NCI-H1417 (cell line): ENCODE measurements at regions not wholly inside any gene's neighbourhood (a gene's known extent, or its start where the extent isn't known, plus 50 kb on each side); places are given as distances from the start of the nearest gene placed in this dataset.
A peak's percentile ranks its signal among the peaks of the same experiment; 100 is the strongest.

Experiments
- DNase-seq, 3 experiments: peaks; one replicate each; lab custom pipeline; 2025; lab: John Stamatoyannopoulos, UW

DNA sequence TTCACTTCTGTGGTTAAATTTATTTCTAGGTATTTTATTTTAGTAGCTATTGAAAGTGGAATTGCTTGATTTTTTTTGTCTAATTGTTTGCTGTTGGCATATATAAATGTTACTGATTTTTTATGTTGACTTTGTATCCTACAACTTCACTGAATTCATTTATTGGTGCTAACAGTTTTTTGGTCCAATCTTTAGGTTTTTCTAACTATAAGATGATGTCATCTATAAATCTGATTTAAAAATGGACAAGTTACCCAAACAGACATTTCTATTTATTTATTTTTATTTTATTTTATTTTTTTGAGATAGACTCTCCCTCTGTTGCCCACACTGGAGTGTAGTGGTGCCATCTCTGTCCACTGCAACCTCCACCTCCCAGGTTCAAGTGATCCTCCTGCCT is 162.3 kb downstream of the COX7C start:
- no peak for DNase-seq

DNA sequence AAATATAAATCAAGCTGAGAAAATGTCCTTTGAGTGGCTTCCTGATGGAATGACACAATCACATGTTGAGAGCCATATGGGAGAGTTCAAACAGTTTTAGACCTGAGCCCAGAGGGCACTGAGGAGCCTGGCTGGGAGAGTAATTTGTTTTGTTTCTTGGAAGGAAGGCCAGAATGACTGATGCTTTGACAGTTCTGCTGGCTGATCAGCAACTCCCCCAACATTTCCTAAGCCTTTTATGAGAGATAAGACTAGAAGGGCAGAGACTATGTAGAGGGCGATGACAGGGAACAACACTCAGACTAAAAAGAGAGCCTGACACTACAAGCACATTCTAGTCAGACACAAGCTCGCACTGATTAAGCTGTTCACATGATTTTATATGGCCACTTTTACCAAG is 169.2 kb downstream of the COX7C start:
- peak in 1 of 3 experiments; percentile 17 for DNase-seq

DNA sequence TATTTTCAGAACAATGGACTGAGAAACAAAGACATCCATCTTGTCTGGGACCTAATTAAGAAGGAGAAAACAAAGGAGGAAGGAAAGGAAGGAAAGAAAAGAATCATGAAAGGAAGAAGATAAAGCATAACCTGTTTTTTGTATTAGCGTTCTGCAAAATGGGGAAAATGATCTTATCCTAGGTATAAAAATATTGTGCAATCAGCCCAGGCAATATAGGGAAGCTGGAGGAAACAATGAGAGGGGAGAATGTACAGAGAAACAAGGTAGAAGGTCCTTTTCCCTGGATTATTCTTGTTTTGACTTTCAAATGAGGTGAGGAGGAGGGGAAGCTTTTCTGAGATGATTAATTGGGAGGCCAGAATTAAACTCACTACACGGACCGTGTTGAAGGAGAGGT is 177.9 kb downstream of the COX7C start:
- DNase-seq: no peak

DNA sequence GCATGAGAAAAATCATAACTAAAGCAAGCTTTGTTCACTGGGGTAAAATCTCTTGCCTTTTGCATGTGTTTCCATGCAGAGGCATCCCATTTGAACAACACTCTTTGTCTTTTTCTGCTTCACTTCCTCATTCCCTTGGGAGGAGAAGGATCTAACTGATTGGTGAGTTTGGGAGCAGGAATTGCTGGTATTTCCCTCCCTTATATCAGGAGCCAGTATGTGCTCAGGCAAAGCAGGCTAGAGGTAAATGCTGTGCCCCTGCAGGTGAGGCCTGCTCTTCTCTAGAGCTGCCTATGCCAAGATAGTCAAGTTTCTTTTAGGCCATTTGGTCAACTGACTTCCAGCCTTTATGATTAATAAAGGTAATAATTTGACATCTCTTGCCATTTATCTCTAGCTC is 179.9 kb downstream of the COX7C start:
- no peak for DNase-seq

DNA sequence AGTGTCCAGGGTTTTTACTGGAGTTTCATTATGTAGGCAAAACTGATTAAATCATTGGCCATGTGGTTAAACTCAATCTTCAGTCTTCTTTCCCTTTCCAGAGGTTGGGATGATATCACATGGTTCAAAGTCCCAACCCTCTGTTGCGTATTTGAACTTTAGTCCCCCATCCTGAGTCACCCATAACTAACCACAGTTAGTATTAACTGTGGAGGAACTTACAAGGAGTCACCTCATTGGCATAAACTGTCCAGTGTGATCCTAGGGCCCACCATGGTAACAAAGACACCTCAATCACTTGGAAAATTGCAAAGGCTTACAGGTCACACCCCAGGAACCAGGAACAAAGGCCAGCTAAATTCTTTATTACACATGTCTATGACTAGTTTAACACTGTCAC is 188.5 kb downstream of the COX7C start:
- DNase-seq: no peak

DNA sequence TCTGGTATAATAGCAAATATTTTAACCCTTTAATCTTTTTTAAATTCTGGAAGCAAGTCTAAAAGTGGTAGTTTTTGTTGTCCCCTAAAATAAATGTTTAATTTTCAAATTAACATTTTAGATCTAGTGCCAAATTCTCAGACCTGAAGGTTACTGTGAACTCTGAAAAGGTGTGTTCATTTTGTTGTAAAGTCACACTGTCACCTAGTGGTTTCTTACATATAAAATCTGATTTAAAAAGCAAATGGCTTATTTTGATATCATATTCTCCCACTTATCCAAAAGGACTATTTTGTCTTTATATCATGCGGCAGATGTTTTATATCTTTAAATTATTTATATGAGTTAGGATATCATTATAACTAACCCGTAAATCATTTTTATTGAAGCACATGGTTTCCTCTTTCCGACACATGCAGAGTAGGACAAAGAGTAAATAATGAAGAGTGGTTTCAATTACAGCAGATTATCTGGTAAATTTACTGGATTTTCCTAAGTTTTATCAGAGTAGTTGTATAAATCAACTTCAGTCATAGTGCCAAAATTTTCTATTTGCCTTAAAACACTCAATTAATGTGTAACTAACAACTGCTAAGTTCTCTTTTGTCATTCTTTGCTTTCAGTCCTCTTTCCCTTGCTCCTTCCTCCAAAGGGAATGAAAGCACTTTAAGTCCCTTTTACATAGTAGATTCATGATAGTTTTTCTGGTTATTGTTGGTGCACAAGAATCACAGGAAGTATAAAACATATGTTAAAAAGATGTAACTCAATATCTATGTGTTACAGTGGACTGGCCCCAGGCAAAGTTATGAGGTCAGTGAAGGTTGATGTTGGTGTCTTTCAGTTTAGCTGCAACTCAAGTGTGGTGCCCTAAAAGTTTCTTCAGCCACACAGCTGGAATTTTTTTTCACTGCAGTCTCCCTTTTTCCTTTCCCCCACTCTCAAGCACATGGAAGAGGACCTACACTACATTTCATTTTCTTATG is 189.6 kb downstream of the COX7C start:
- peak in 1 of 3 experiments; percentile 27 for DNase-seq

DNA sequence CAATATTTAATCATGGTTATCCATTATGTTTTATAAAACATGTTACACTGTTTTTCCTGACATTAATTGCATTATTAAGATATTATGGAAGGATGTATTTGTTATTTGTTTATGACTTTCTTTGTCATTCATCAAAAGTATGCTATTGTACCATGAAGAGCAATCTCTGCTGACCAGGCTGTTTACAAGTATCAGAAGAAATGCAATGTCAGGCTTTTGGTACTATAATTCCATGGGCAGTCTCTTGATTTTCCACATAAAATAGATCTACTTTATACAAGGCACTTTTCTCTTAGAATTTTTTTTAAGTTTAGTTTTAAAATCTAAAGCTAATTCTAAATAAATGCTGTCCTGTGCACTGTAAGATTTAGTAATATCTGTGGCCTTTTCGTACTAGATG is 196.6 kb downstream of the COX7C start:
- no peak for DNase-seq

DNA sequence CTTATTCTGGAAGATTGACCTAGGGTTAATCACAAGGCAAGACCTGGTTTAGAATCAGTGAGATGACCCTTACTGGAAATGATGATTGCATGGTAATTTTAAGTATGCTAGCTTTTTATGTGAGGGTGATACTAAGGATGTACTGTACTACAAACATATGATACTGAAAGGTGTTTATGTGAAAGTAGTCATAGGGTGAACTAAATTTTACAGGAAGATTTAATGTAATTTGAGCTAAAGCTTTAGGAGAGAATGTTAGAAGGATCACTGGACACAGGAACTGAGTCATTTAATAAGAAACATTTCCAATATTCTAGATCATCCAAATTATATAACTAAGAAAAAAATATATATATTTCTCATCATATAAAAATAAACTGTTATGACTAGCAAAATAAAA is 197.2 kb downstream of the COX7C start:
- DNase-seq: no peak

DNA sequence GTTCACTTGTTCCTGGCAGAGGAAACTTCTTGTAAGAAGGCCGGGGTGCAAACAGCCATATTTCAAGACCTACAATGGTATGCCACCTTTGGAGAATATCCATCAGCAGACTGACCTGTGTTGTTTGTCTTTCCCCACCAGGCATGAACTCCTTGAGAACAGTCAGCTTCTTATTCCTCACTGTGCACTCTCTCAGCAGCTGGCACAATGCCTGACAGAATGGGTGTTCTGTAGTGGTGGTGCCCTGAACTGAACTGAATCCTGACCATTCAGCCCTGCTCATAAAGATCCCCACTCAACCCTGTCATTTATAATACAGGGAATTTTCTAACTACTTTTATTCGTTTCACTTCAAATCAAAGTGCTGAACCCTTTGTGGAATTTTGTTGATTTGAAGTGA is 206.9 kb downstream of the COX7C start:
- DNase-seq: no peak

DNA sequence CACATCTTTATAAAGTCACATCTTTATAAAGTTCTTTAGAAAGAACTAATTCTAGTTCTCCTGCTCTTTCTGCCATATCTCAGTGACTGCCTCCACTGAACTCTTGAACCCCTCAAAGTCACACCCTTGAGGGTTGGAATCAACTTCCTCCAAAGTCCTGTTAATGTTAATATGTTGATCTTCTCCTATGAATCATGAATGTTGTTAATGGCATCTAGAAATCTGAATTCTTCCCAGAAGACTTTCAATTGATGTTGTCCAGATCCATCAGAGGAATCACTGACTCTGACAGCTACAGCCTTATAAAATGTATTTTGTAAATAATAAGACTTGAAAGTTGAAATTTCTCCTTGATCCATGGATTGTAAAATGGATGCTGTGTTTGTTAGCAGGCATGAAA is 213.4 kb downstream of the COX7C start:
- DNase-seq: no peak

DNA sequence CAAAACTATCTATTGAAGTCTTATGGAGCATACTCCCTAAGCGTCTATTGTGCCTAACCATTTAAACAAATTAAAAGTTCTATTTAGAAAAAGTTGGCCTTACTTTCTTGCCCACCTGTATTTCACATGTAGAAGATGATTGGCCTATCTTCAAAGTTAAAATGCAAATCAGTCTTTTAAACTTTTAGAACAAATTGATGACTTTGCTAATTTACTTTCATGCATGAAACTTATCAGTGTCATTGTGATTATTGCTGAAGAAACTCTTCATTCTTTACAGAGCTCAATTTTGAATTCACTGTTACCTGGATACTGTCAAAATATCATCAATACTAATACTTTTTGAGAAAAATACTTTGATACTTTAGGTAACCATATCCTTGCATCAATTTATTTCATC is 216.1 kb downstream of the COX7C start:
- DNase-seq: no peak

DNA sequence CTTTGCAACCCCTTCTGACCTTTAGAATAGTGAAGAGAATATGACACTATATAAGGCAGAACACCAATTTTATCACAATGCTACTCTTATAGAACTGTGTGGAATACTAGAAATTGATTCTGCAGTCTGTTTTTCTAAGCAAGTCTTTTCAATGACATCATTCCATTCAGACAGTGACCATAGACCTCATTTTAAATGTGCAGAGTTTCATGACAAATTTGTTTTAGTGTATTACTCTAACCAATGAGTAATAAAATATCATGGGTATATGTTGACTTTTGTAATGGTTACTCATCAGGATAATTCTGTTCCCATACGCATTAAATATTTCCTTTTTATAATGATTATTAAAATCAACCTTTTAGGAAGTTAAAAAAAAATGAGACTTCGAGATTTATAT is 219.9 kb downstream of the COX7C start:
- DNase-seq: no peak

DNA sequence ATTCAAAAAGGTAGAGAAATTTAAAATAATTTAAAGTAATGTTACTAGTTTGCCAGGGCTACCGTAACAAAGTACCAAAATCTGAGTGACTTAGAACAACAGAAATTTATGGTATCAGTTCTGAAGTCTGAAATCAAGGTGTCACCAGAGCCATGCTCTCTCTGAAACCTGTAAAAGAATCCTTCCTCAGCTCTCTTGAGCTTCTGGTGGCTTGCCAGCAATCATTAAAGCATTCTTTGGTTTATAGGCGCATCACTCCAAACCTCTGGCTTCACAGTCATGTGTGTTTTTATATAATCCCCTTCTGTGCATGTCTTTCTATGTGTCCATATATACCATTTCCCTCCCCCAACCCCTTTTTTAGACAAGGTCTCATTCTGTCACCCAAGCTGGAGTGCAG is 220.3 kb downstream of the COX7C start:
- DNase-seq: no peak

DNA sequence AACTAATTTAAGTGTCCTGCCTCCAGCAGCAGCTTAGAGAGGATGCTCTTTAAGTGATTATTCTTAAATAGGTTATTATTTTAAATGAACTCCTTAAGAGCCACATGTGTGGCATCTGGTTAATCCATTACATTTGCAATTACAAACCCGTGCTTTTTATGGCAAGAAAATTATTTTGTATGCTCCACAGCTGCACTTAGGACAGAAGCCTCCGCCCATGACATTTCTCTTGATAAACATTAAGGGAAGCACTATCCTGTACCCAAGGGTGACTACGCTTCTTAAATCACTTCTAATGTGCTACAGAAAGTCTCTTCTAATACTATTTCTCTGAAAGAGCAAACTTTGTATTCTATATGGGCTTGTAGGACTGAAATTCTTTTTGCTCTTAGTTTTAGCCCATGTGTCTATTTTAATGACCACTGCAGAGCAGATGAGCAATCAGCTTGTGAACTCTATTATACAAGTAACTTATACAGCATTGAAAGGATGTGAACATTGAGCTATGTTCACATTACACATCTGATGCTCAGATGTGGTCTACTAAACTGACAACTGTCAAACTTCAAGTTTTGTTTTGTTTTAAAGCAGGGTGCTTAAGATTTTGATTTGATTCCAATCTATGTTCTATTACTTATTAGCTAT is 223.4 kb downstream of the COX7C start:
- DNase-seq: no peak

DNA sequence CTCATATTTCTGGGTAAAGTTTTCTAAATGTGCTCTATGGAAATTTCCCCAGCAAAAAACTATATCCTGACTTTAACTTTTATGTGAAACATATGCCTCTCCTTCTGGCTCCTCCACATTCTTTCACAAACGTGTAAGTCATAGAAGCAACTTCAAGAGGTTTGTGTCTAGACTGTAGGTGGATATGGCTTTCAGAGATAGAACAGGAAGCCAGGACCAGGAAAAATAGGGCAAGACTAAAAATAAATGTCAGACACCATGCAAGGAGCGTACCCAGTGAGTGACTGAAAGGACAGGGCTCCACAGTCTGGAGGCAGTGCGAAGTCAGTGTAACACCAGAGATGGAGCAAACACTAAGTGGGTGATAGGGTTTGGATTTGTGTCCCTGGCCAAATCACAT is 240.7 kb downstream of the COX7C start:
- no peak for DNase-seq

DNA sequence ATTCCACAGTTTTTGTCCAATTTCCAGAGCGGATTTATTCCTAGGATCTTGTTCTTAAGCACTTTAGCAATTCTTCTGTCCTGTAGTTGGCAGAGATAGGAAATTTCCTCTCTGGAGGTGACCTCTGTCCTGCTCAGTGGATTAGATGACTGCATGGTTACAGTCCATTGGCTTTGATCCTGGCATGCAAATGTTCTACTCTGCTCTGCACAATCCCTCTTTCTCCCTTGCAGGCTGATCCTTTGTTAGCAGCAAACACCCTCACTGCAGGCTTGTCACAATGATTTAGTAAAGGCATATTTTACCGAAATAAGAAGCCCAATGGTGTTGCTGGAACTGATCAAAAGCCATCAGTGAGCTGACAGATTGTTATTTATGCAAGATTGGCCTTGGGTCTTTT is 243.8 kb downstream of the COX7C start:
- no peak for DNase-seq

DNA sequence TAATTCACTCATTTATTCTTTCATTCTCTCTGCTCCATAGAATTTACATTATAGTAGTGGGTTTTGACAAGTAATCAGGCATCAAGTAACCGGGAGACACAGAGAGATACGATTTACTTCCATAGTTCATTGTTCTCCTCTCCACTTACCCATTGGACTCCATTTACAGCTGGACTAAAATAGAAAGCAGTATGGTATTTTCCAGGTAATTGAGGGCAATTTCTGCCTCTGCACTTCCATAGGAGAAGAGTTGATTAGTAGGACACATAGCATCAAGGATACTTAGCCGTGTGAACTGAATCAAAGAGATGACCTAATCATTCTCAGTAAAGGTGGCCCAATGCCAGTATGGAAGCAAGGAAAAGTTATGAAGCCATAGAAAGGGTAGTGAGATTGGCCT is 244.4 kb downstream of the COX7C start:
- no peak for DNase-seq

DNA sequence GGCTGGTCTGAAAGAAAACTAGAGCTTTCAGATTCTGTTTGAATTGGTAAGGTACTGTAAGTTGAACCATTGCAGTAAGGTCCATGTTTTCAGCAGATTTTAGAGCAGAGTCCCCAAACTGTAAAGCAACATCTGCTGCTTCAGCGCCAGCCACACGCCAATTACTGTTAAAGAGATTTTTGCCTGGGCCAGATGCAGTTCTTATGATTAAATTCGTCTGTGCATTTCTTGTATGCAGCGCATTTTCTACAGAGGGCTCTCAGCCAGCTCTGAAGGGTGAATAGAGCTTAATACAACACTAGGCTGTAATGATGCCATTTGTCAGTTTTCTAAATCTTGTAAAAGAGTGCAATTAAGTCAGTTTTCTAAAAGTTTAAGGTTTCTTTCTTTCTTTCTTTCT is 246.3 kb downstream of the COX7C start:
- DNase-seq: no peak

DNA sequence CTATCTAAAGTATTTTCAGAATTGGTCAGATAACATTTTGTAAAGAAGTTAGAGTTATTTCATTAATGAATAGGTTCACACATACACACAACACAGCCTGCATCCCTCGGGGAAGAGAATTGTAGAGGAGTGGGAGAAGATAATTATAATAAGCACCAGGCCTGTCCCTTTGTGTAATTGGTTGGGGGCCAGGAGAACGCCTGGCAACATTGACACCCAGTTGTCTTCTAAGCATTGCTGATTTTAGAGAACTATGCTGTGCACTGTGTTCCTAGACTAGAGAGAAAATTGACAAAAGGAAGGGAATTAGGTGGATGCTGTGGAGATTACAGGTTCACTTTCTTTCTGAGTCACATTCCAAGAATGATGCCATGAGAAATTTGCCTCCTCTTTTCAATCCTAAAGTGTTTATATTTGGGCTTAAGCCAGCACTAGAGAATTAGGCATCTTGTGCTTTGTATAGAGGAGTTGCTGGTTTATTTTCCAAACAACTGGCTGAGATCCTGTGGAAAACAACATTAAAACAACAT is 247.6 kb downstream of the COX7C start:
- DNase-seq: peak in 1 of 3 experiments; percentile 61

DNA sequence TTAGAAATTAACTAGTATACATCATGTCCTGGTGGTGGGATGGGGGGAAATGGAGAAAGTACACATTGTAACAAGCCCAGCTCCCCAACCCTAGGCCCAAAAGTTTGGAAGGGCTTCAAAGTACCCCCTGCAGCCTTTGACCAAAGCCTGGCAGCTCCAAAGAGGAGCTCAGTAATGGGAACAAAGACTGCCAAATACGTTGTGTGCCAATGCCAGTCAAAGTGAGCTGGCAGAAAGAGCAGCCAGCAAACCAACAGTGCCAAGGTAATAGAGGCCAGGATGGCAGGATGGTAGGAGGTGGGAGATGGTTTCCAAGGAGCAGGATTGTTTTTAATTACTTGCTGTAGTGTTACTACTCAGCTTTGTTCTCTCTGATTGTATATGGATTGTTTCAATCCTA is 248.3 kb downstream of the COX7C start:
- no peak for DNase-seq

DNA sequence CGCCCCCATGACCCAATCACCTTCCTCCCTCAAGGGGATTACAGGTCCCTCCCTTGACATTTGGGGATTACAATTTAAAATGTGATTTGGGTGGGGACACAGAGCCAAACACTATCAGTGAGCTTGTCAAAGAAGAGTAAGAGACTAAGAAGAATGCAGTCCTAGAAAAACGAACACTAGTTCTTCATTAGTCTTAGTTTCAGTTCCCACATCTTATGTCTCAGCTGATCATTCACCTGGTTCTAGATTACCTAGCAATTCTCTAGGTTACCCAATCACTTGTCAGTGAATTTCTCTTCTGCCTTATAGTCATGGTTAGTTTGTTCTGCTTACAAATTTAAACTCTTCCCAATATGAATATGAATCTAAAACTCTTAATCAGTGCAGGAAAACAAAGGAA is 251.5 kb downstream of the COX7C start:
- DNase-seq: no peak

DNA sequence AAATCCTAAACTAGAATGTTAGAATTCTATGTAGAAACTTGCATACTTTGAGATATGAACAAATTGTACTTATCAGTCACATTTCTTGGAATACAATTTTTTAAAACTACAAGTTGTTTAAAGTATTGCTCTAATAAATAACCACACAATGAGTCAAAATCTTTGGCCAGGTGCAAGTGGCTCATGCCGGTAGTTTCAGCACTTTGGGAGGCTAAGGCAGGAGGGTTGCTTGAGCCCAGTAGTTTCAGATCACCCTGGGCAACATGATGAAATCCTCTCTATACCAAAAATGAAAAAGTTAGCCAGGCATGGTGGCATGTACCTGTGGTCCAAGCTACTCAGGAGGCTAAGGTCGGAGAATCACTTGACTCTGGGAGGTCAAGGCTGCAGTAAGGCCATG is 257.8 kb downstream of the COX7C start:
- no peak for DNase-seq

DNA sequence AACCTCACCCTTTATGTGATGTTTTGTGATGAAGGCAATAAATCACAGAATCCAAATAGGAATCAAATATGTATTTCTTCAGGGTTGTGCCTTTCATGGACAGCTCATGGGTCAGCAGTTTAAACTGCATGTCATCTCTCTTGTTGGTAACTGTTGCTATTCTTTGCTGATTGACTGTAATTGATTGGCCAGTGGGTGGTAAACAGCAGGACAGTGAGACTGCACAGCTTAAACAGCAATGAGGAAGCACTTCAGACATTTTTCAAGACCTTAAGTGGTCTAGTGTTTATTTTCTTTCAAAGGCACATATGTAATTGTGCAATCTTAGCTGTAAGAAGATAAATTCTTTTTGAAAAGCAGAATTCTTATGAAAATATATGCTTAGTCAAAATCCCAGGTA is 260.5 kb downstream of the COX7C start:
- peak in 2 of 3 experiments; percentile 34 to 85 for DNase-seq
